Stimulated activated CD4-positive, alpha-beta T cell treated with anti-CD3 and anti-CD28 coated beads, Interleukin-2, amount 100 ng/mL, for 48 hours (primary cell): ENCODE measurements at regions not wholly inside any gene's neighbourhood (a gene's known extent, or its start where the extent isn't known, plus 50 kb on each side); places are given as distances from the start of the nearest gene placed in this dataset.
"Not testable (repeated sequence)": the region's sequence is repeated elsewhere in the genome, so short reads cannot be mapped to it uniquely, and the experiment has no call there.

Experiments
- DNase-seq, 2 donors: peaks; one replicate each; pipeline ENCODE4 v3.0.0-alpha.2; 2020

DNA sequence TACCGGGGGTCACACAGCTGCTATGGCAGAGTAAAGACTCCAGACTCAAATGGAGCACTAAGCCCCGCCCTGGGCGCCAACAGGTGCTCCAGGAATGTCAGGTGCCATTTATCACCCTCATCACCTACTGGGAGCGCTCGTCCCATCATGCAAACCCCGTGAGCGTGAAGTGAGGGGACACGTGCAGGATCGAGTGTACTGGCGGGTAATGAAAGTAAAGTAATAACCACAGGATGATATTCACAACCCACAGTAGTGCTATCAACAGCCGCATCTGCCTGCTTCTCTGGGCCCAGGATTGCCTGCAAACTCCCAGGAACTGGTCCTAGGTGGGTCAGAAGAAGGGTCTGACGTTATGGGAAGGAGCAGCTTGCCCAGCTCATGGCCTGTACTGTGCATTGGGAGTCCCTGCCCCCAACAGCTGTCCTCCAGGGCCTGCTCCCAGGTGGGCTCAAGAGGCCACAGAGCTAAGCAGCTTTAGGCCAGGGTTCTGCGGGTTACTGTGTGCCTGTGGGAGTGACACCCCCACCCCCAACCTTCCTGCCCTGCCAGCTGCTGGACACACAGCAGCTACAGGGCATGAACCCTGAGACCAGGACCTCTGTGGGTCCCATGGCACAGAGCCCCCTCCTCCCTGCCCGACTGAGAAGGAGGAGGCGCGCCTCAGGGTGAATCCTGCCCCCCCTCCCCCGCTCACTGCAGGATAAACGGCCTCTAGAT lies 120.5 kb upstream of the SULF2 start:
- no peak for DNase-seq

DNA sequence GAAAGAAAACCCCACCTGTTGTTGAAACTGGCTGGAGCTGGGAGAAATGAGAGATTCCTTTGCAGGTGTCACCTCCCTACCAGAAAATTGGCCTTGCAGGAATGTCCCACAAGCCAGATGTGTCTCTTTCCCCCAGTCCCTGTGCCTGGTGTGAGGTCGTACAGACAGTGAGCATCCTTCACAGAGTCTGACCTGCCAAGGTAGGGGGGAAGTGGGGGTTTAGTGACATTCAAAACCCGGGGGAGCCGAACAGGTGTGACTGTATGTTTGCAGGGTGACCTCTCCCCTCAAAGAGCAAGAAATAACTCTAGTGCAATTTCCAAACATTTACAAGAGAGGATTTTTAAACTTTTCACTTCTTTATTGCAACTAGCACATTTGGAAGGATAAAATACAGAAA lies 117.7 kb upstream of the SULF2 start:
- not testable (repeated sequence) for DNase-seq

GRCh38 chr20:47899313-47899712 lies 114.0 kb upstream of the SULF2 start:
- DNase-seq = not testable (repeated sequence)

GRCh38 chr20:47897461-47897860 lies 112.2 kb upstream of the SULF2 start:
- no peak for DNase-seq

DNA sequence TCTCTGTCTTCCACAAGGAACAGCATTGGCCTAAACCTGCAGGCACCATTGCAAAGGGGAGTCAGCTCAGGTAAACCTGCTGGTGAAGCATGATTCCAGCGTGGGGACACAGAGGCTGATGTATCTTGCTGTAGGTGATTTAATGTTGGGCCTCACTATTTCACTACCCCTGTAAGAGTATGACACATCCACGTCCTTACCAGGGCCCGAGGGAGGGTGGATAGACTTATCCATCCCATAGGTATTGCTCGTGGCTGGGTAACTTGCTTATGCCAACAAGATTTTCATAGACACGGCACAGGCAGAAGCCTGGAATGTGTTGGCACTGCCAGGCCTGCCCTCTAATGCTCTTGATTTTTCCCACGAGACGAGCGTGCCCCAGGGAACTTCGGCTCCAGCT lies 107.4 kb upstream of the SULF2 start:
- not testable (repeated sequence) for DNase-seq

DNA sequence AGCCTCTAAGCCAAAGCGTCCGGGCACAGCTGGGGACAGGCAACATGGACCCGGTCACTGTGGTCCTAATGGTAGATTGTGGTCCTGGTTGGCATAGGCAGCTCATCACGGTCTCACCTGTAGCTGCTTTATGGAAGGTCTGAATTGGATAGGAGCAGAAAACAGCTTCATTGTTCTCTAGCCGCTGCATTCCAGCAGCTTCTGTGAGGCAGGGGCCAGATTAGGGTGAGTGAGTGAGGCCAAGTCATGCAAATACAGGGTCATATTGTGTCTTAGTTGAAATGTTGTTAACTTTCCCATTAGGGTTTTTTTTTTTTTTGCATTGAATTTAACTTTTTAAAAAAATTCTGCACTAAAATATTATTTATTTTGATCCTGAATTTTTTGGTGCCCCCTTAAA lies 105.4 kb upstream of the SULF2 start:
- not testable (repeated sequence) for DNase-seq

- DNase-seq = not testable (repeated sequence)
These were observed 104.5 kb upstream of the SULF2 start for GRCh38 chr20:47889751-47890150.

- no peak for DNase-seq
These were observed 103.1 kb upstream of the SULF2 start for GRCh38 chr20:47888351-47888750.

DNA sequence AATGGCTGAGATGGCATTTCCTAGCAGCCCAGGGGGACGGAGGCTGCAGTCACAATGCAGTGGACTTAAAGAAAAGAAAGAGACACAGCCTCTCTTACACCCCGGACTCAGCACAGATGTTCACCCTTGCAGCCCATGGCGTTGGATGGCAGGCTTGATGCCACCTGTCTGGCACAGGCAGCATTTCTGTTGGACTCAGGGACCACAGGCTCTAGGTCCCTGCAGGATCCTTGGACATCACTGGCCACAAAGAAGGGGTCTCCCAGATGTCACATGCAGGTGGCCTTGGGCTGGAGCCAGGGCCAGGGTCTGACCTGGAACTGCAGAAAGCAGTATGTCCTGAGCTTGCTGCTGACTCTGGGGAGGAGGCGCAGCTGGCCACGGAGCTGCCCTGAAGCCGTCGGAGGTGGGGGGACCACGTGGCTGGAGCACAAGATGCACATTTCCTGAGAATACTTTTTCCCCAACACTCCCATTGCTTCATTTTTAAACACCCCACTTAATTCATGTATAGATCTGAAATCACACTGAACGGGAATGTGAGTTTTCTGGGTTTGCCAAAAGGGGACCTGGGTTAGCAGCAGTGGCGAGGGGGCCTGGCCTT lies 102.3 kb upstream of the SULF2 start:
- no peak for DNase-seq

DNA sequence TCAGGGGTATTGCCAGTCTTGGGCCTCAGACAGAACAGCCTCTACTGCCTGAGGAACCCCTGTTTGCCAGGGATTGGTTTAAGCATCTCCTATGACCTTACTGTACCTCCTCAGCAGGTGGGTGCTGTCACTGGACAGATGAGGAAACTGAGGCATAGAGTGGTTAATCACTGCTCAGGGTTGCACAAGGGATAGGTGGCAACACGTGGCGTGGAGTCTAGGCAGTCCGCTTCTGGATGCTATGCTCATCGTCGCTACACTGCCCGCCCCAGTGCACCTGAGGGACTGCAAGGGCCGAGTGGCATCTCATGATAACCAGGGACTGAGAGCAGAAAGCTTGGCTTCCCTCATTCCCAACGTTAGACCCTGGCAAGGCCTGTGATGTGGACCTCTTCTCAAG lies 101.8 kb upstream of the SULF2 start:
- DNase-seq = no peak

DNA sequence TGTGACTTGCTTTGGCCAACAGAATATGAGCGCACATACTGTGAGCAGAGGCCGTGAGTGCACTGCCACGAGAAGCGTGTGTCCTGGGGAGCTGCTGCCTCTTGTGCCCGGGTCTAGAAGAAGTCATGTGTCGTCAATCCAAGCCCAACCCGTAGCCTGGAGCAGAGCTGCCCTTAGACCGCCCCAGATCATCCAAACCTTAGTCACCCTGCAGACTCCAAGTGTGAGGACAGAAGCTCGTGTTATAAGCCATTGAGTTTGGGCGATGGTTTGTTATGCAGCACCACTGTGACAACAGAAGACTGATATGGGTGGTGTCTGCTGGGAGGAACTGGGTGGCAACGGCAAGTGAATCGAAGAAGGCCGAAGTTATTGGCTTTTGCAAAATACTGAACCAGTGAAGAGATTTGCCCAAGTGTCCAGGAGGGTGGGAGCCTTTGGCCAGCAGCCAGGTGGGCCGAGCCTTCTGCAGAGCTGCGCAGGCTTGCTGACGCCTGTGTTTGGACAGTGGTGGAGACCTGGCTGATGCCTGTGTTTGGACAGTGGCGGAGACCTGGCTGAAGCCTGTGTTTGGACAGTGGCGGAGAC lies 101.3 kb upstream of the SULF2 start:
- DNase-seq = no peak

DNA sequence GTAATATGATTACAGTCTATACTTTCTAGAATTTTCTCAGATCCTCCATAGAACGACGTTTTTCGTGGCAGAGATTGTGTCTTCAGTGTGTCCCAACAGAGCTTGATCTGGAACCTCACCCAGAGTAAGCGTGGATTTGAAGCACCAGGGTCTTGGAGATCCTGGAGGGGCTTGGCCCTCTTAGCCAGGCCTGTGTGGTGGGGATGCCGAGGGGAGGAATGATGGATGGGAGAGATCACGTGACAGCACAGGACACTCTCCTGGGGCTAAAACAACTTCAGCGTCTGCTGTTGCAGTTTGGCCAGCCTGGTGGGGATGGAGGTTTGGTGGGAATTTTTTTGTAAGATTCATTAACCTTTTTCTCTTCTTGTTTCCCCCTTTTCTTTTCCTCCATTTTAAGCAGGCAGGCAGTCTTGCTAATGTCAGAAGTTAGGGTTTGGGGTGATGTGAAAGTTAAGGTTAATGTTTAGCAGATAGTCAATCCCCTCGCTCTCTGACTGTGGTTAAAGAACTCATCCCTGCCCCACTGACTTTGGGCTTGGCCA lies 100.7 kb upstream of the SULF2 start:
- no peak for DNase-seq

GRCh38 chr20:47883940-47884339 lies 98.7 kb upstream of the SULF2 start:
- DNase-seq = not testable (repeated sequence)

- no peak for DNase-seq
These were observed 97.9 kb upstream of the SULF2 start for GRCh38 chr20:47883186-47883585.

GRCh38 chr20:47879771-47880170 lies 94.5 kb upstream of the SULF2 start:
- no peak for DNase-seq

GRCh38 chr20:47878601-47879027 lies 93.3 kb upstream of the SULF2 start:
- DNase-seq = no peak

GRCh38 chr20:47876311-47877088 lies 91.2 kb upstream of the SULF2 start:
- no peak for DNase-seq

- DNase-seq = no peak
These were observed 90.2 kb upstream of the SULF2 start for GRCh38 chr20:47875297-47876025.

DNA sequence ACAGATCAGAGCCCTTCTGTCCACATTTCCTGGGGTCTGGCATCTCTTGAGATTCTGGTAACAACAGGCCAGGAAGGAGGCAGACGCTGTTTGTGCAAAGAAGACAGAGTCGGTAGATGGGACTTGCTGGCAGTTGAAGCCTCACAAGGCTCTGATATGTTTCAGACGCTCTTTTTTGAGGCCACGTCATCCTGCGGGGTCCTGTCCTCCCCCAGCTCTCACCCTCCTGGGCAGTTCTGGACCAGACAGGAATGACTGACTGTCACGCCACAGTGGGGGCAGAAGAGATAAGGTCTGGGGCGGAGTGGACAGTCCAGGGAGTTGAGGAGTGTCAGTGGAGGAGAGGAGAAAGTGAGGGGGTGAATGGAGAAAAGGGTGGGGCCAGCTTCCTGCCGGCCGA lies 87.1 kb upstream of the SULF2 start:
- no peak for DNase-seq

DNA sequence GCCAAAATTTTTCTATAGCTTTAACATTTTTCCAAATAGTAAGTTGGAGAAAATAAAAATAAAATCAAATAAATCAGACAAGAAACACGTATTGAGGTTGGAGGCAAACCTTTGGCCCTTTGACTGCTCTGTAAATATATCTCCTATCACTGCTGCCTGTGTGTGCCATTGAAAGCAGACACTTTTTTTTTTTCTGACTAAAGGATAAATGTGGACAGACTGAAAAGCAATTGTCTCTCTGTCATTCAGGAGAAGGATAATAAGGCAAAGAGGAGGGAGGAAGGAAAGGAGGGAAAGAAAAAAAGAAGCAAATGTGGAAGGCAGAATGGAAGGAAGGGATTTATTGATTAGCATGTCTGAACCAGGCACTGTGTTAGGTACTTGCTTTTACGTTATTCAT lies 85.2 kb upstream of the SULF2 start:
- DNase-seq = no peak

DNA sequence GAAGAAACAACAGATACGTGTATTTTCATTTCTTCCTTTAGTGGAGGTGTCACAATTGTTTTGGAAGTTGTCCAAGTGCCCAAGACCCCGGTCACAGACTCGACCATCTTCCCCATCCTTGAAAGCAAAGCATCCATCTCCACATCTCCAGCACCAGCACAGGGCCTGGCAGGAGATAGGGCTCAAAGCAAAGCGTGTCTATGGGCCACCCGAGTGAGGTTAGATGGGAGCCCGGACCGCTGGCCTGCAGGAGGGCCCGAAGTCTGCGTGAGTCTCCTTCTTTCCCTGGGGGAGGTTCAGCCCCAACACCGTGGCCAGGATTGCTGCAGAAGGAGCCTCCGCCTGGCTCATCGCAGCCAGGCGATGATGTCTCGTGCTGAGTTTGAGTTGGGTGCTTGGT lies 83.5 kb upstream of the SULF2 start:
- no peak for DNase-seq

- DNase-seq = no peak
These were observed 83.0 kb upstream of the SULF2 start for GRCh38 chr20:47868236-47868635.

DNA sequence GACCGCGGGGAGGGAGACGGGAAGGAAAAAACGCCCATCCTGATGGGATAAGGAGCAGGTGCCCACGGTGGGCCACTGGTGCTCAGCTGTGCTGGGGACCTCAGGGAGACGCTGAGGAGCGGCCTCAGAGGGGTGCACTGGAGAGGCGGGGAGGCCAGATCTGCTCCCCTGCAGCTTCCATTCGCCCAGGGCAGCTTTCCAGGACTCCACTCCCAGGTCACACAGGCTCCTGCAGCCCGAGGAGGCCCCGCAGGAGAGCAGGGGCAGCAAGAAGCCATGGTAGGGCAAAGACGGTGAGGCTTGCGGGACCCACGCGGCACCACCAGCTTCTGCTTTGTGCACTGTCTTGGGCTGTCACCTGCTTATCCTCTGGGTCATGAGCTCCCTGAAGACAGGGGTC lies 82.5 kb upstream of the SULF2 start:
- no peak for DNase-seq
